ENCODE measurements at regions not wholly inside any gene's neighbourhood (a gene's known extent, or its start where the extent isn't known, plus 50 kb on each side); places are given as distances from the start of the nearest gene placed in this dataset.

DNA sequence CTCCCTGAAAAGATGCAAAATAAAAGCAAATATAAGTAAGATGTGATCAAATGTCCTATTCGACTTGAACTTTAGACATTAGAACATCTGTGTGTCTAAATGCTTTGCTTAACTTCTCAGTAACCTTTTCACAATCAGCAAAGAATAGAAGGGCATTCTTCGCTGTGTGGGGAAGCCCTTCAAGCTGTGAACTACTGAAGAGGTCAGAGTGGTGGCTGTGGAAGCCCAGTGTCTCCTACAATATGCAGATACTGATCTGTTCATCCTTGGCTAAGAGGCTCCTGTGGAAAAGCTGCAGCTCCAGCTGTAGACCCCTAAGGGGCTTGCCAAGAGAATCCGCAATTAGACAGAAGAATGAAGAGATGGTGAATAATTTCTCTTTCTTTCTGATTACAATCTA lies 400.3 kb upstream of the SASH1 start (continued):
- TF ChIP-seq, protein P1, sequence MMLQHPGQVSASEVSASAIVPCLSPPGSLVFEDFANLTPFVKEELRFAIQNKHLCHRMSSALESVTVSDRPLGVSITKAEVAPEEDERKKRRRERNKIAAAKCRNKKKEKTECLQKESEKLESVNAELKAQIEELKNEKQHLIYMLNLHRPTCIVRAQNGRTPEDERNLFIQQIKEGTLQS (CRISPR knock-in tag; conservative IDR thresholded peaks at IDR 0.05), result no peak
- no peak for TF ChIP-seq FOXK1 (CRISPR knock-in tag; IDR thresholded peaks at IDR 0.05)

DNA sequence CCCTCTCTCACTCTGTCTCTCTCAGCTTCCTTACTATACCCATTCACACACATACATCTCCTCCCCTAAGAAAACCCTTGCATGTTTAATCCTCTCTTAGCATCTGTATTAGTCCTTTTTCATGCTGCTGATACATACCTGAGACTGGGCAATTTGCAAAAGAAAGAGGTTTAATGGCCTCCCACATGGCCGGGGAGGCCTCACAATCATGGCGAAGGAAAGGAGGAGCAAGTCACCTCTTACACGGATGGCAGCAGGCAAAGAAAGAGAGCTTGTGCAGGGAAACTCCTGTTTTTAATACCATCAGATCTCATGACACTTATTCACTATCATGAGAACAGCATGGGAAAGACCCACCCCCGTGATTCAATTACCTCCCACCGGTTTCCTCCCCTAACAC lies 398.5 kb upstream of the SASH1 start:
- ChIA-PET POLR2A (no interaction called here), CTCF (no interaction called here)
- Mint-ChIP-seq H3K27me3 (ENCODE audit: low read depth) (peaks cover 5% of the 10 kb centered on the region; the same call in 1 of the 2 replicates), H3K27ac (no peak overlapping the region), H3K4me1 (peaks cover 8% of the 10 kb centered on the region; the same call in 1 of the 2 replicates), H3K9me3 (peaks cover 35% of the 10 kb centered on the region), H3K36me3 (peaks cover 31% of the 10 kb centered on the region), H3K4me3 (no peak overlapping the region)
- peak; percentile 77 for ATAC-seq
- TF ChIP-seq ZNF671 (CRISPR knock-in tag; IDR thresholded peaks at IDR 0.05) (no peak), FOXP1 (CRISPR knock-in tag; IDR thresholded peaks at IDR 0.05; ENCODE audit: borderline replicate concordance) (no peak), CBFB (CRISPR knock-in tag; IDR thresholded peaks at IDR 0.05; ENCODE audit: low read depth) (no peak), CREB1 (CRISPR knock-in tag; IDR thresholded peaks at IDR 0.05) (no peak), MYBL2 (CRISPR knock-in tag; IDR thresholded peaks at IDR 0.05) (no peak), TCF7 (CRISPR knock-in tag; IDR thresholded peaks at IDR 0.05; ENCODE audit: low read depth) (no peak), ZBTB21 (CRISPR knock-in tag; IDR thresholded peaks at IDR 0.05; ENCODE audit: borderline replicate concordance) (no peak), SMAD4 (CRISPR knock-in tag; IDR thresholded peaks at IDR 0.05) (no peak), TP53 (CRISPR knock-in tag; IDR thresholded peaks at IDR 0.05) (no peak), ZNF317 (CRISPR knock-in tag; IDR thresholded peaks at IDR 0.05; ENCODE audit: borderline replicate concordance, low read depth) (no peak)
- TF ChIP-seq, protein P2, sequence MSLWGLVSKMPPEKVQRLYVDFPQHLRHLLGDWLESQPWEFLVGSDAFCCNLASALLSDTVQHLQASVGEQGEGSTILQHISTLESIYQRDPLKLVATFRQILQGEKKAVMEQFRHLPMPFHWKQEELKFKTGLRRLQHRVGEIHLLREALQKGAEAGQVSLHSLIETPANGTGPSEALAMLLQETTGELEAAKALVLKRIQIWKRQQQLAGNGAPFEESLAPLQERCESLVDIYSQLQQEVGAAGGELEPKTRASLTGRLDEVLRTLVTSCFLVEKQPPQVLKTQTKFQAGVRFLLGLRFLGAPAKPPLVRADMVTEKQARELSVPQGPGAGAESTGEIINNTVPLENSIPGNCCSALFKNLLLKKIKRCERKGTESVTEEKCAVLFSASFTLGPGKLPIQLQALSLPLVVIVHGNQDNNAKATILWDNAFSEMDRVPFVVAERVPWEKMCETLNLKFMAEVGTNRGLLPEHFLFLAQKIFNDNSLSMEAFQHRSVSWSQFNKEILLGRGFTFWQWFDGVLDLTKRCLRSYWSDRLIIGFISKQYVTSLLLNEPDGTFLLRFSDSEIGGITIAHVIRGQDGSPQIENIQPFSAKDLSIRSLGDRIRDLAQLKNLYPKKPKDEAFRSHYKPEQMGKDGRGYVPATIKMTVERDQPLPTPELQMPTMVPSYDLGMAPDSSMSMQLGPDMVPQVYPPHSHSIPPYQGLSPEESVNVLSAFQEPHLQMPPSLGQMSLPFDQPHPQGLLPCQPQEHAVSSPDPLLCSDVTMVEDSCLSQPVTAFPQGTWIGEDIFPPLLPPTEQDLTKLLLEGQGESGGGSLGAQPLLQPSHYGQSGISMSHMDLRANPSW (CRISPR knock-in tag; conservative IDR thresholded peaks at IDR 0.05; ENCODE audit: low read depth), result no peak
- TF ChIP-seq, protein P3, sequence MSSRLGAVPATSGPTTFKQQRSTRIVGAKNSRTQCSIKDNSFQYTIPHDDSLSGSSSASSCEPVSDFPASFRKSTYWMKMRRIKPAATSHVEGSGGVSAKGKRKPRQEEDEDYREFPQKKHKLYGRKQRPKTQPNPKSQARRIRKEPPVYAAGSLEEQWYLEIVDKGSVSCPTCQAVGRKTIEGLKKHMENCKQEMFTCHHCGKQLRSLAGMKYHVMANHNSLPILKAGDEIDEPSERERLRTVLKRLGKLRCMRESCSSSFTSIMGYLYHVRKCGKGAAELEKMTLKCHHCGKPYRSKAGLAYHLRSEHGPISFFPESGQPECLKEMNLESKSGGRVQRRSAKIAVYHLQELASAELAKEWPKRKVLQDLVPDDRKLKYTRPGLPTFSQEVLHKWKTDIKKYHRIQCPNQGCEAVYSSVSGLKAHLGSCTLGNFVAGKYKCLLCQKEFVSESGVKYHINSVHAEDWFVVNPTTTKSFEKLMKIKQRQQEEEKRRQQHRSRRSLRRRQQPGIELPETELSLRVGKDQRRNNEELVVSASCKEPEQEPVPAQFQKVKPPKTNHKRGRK (CRISPR knock-in tag; IDR thresholded peaks at IDR 0.05; ENCODE audit: borderline replicate concordance), result no peak
- TF ChIP-seq, protein P4, sequence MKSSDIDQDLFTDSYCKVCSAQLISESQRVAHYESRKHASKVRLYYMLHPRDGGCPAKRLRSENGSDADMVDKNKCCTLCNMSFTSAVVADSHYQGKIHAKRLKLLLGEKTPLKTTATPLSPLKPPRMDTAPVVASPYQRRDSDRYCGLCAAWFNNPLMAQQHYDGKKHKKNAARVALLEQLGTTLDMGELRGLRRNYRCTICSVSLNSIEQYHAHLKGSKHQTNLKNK (CRISPR knock-in tag; IDR thresholded peaks at IDR 0.05), result no peak
- TF ChIP-seq, protein P5, sequence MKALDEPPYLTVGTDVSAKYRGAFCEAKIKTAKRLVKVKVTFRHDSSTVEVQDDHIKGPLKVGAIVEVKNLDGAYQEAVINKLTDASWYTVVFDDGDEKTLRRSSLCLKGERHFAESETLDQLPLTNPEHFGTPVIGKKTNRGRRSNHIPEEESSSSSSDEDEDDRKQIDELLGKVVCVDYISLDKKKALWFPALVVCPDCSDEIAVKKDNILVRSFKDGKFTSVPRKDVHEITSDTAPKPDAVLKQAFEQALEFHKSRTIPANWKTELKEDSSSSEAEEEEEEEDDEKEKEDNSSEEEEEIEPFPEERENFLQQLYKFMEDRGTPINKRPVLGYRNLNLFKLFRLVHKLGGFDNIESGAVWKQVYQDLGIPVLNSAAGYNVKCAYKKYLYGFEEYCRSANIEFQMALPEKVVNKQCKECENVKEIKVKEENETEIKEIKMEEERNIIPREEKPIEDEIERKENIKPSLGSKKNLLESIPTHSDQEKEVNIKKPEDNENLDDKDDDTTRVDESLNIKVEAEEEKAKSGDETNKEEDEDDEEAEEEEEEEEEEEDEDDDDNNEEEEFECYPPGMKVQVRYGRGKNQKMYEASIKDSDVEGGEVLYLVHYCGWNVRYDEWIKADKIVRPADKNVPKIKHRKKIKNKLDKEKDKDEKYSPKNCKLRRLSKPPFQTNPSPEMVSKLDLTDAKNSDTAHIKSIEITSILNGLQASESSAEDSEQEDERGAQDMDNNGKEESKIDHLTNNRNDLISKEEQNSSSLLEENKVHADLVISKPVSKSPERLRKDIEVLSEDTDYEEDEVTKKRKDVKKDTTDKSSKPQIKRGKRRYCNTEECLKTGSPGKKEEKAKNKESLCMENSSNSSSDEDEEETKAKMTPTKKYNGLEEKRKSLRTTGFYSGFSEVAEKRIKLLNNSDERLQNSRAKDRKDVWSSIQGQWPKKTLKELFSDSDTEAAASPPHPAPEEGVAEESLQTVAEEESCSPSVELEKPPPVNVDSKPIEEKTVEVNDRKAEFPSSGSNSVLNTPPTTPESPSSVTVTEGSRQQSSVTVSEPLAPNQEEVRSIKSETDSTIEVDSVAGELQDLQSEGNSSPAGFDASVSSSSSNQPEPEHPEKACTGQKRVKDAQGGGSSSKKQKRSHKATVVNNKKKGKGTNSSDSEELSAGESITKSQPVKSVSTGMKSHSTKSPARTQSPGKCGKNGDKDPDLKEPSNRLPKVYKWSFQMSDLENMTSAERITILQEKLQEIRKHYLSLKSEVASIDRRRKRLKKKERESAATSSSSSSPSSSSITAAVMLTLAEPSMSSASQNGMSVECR (CRISPR knock-in tag; IDR thresholded peaks at IDR 0.05; ENCODE audit: borderline replicate concordance), result no peak
- TF ChIP-seq, protein P6, sequence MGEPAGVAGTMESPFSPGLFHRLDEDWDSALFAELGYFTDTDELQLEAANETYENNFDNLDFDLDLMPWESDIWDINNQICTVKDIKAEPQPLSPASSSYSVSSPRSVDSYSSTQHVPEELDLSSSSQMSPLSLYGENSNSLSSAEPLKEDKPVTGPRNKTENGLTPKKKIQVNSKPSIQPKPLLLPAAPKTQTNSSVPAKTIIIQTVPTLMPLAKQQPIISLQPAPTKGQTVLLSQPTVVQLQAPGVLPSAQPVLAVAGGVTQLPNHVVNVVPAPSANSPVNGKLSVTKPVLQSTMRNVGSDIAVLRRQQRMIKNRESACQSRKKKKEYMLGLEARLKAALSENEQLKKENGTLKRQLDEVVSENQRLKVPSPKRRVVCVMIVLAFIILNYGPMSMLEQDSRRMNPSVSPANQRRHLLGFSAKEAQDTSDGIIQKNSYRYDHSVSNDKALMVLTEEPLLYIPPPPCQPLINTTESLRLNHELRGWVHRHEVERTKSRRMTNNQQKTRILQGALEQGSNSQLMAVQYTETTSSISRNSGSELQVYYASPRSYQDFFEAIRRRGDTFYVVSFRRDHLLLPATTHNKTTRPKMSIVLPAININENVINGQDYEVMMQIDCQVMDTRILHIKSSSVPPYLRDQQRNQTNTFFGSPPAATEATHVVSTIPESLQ (CRISPR knock-in tag; IDR thresholded peaks at IDR 0.05), result no peak
- TF ChIP-seq, protein P7, sequence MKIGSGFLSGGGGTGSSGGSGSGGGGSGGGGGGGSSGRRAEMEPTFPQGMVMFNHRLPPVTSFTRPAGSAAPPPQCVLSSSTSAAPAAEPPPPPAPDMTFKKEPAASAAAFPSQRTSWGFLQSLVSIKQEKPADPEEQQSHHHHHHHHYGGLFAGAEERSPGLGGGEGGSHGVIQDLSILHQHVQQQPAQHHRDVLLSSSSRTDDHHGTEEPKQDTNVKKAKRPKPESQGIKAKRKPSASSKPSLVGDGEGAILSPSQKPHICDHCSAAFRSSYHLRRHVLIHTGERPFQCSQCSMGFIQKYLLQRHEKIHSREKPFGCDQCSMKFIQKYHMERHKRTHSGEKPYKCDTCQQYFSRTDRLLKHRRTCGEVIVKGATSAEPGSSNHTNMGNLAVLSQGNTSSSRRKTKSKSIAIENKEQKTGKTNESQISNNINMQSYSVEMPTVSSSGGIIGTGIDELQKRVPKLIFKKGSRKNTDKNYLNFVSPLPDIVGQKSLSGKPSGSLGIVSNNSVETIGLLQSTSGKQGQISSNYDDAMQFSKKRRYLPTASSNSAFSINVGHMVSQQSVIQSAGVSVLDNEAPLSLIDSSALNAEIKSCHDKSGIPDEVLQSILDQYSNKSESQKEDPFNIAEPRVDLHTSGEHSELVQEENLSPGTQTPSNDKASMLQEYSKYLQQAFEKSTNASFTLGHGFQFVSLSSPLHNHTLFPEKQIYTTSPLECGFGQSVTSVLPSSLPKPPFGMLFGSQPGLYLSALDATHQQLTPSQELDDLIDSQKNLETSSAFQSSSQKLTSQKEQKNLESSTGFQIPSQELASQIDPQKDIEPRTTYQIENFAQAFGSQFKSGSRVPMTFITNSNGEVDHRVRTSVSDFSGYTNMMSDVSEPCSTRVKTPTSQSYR (CRISPR knock-in tag; IDR thresholded peaks at IDR 0.05), result no peak
- DNase-seq (ENCODE audit: low spot score), result peak; percentile 12
